Upper lobe of left lung (tissue), 4 donors: ENCODE measurements at regions not wholly inside any gene's neighbourhood (a gene's known extent, or its start where the extent isn't known, plus 50 kb on each side); places are given as distances from the start of the nearest gene placed in this dataset.

Source experiments
- CTCF ChIP-seq, 6 experiments: fragments of 450-650 bp in 4 of 6; fragments of 200-600 bp in 2 of 6; sonication (generic) in 2 of 6; IDR thresholded peaks; one replicate each; pipeline ENCODE4 v1.5.1; 2016 to 2019; ENCODE audit warnings: antibody characterized with exemption in 6 of 6
- POLR2A ChIP-seq, 4 donors: fragments of 450-650 bp; IDR thresholded peaks; one replicate each; pipeline ENCODE4 v1.5.1; 2016 to 2017; ENCODE audit warnings: antibody characterized with exemption in 4 of 4, mild to moderate bottlenecking in 2 of 4
- POLR2AphosphoS5 ChIP-seq, 2 donors: sonication (generic); formaldehyde crosslinking; IDR thresholded peaks; one replicate each; pipeline ENCODE4 v1.5.1; 2017; ENCODE audit warnings: antibody characterized with exemption in 2 of 2

- no peak for TF ChIP-seq CTCF (IDR thresholded peaks at IDR 0.05)
- TF ChIP-seq POLR2AphosphoS5 (IDR thresholded peaks at IDR 0.05): no peak
- TF ChIP-seq POLR2A (IDR thresholded peaks at IDR 0.05): no peak
Measured at GRCh38 chr9:82616545-82616944, 446.4 kb downstream of the RASEF start.
